OCI-M2 (cell line): ENCODE measurements at regions not wholly inside any gene's neighbourhood (a gene's known extent, or its start where the extent isn't known, plus 50 kb on each side); places are given as distances from the start of the nearest gene placed in this dataset.
"Not testable (repeated sequence)": the region's sequence is repeated elsewhere in the genome, so short reads cannot be mapped to it uniquely, and the experiment has no call there.

Source experiments
- DNase-seq: peaks from one replicate; lab custom pipeline; 2025; ENCODE audit not compliant: unreplicated experiment; lab: John Stamatoyannopoulos, UW

GRCh38 chr5:25458628-25459027 lies 813.9 kb upstream of the CDH10 start:
- DNase-seq, result no peak

GRCh38 chr5:25453500-25453899 lies 808.7 kb upstream of the CDH10 start:
- no peak for DNase-seq

- DNase-seq, result no peak
These were observed 806.5 kb upstream of the CDH10 start for GRCh38 chr5:25451294-25451693.

GRCh38 chr5:25448646-25449045 lies 803.9 kb upstream of the CDH10 start:
- no peak for DNase-seq

- no peak for DNase-seq
These were observed 803.4 kb upstream of the CDH10 start for GRCh38 chr5:25448190-25448621.

DNA sequence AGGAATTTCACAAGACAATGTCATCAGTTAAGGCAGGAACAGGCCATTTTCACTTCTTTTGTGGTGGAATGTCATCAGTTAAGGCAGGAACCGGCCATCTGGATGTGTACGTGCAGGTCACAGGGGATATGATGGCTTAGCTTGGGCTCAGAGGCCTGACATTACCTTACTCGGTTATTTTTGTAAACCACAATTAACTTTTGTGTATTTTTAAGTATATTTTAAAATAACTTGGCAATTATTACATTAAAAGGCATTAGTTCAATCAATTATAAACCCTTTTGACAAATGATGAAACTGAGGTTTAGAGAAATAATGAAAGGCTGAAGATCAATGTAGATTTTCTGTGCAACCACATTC lies 801.3 kb upstream of the CDH10 start:
- DNase-seq, result not testable (repeated sequence)

DNA sequence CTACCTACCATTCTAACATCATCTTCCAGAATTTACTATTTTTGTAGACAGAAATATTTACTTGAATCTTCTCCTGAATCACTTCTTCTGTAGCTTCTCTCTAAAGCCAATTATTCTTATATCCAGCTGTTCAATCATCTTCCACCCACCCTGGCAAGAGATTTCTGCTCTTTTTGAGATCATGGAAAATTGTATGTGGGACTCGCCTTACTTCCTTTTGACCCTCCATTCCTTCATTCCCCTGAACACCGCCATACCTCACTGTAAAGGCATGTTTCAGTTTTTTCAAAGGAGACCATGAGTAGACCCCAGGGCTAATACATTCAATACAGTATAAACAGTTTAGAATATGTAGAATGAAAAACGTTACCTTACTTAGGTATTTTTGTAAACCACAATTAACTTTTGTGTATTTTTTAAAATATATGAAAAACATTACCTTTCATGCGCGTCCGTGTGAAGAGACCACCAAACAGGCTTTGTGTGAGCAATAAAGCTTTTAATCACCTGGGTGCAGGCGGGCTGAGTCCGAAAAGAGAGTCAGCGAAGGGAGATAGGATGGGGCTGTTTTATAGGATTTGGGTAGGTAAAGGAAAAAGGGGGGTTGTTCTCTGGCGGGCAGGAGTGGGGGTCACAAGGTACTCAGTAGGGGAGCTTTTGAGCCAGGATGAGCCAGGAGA lies 800.7 kb upstream of the CDH10 start:
- not testable (repeated sequence) for DNase-seq

DNA sequence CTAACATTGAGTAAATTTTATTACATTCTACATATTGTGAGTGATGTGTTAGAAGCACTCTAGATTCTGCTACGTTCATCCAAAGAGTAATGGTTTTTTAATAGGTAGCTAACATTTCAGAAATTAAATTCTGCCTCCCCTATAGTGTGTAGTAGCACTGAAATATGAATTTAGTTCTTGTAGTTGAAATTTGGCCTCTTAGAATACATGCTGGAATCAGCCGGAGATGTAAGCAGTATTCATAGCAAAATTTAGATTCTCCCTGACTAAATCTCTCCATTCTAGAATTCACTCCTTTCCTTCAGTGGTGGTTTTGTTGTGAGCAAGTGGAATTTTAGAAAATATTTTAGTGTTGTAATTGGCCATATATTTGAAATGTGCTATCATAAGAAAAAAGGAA lies 799.9 kb upstream of the CDH10 start:
- no peak for DNase-seq

- no peak for DNase-seq
These were observed 797.0 kb upstream of the CDH10 start for GRCh38 chr5:25441810-25442209.

DNA sequence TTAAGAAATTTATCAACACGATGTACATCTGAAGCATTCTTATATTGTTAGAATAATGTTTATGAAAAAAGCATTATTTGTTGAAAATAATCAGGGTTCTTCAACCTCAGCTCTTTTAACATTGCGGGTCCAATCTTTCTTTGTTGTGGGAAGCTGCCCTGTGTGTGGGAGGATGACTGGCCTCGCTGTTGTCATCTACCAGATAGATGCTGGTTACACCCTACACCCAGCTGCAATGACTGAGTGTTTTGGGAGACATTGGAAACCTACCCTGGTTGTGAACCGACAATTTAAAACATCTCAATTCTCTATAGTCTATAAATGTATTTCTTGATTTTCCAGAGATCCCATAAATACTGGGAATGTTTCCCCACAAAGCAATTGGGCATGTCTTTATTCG lies 794.2 kb upstream of the CDH10 start:
- DNase-seq, result no peak

- not testable (repeated sequence) for DNase-seq
These were observed 793.6 kb upstream of the CDH10 start for GRCh38 chr5:25438375-25438774.

GRCh38 chr5:25436452-25436851 lies 791.7 kb upstream of the CDH10 start:
- no peak for DNase-seq

GRCh38 chr5:25435882-25436281 lies 791.1 kb upstream of the CDH10 start:
- no peak for DNase-seq

DNA sequence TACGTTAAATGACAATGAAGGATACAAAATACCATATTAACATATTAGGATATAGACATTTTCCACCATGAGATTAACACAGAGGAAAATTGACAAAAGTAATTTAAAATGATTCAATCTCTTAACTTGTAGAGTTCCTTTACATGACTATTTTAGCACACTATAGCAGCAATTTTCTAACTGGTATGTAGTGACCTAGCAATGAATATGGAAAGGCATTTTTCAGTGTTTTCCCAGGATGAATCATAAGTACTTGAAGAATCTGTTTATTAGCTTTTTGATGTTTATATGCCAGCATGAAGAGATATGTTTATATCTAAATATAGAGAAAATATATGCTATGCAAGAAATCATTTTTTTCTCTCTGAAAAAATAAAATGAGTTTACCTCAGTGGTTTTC lies 782.5 kb upstream of the CDH10 start:
- no peak for DNase-seq

DNA sequence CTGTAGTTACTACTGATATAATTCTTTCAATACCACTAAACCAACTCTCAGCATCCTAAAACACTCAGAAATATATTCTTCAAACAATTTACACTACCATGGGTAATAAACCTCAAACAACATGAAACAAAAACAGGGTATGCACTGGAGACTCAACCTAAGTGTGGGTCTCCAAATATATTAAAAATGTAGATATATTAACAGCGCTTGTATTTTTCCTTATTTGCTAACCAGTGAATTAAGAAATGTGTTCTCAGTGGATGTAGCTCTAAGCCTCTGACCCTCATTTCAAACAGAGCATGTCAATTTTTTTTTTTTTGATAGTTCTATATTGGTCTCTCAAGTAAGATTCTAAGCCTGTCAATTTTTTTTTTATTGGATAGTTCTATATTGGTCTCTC lies 778.5 kb upstream of the CDH10 start:
- DNase-seq, result no peak

DNA sequence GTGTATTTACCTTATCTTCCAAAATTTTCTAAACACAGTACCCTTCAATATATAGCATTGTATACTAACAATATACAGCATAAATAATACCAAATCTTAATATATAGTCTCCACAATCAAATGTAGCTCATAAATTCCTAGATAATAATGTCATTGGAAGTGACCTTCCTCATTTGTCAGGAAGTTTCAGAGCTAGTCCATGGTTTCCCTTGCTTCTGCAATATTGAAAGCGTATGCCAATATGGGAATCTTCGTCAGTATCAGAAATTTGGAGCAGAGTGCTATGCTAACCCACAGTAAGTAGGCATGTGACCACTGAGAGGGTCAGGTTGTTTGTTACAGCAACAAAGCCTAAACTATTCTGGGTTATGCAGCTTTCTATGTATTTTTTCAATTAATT lies 774.9 kb upstream of the CDH10 start:
- no peak for DNase-seq

GRCh38 chr5:25418978-25419377 lies 774.2 kb upstream of the CDH10 start:
- DNase-seq, result no peak

DNA sequence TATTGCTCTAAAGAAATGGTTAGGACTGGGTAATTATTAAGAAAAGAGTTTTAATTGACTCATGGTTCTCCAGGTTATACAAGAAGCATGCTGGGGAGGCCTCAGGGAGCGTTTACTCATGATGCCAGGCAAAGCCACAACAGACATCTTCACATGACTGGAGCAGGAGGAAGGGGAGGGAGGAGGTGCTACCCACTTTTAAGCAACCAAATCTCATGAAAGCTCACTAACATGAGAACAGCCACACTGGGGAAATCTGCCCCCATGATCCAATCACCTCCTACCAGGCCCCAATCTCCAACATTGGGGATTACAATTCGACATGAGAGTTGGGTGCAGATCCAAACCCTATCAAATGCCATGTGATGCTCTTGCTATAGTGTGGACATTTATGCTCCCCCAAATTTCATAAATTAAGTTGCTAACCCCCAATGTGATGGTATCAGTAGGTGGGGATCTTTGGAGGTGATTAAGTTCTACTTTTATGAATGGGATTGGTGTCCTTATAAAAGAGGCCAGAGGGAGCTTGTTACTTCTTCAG lies 773.6 kb upstream of the CDH10 start:
- DNase-seq, result no peak

- no peak for DNase-seq
These were observed 772.2 kb upstream of the CDH10 start for GRCh38 chr5:25416960-25417359.

- DNase-seq, result no peak
These were observed 771.2 kb upstream of the CDH10 start for GRCh38 chr5:25415970-25416369.

DNA sequence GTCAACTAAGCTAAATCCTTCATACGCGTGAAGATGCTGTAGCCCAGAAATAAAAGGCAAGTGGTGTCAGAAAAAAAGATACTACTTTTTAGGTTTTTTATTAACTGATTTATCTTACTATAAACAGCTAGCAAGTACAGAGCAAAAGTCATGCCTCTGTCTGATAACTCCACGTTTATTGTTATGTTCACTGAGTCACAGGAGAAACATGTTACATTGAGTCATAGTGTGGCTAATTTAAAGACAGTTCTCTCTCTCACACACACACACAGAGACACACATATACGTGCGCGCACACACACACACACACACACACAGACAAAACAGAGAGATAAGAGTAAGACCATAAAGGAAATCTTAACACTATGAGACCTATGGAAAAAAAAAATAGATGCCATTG lies 770.0 kb upstream of the CDH10 start:
- no peak for DNase-seq

DNA sequence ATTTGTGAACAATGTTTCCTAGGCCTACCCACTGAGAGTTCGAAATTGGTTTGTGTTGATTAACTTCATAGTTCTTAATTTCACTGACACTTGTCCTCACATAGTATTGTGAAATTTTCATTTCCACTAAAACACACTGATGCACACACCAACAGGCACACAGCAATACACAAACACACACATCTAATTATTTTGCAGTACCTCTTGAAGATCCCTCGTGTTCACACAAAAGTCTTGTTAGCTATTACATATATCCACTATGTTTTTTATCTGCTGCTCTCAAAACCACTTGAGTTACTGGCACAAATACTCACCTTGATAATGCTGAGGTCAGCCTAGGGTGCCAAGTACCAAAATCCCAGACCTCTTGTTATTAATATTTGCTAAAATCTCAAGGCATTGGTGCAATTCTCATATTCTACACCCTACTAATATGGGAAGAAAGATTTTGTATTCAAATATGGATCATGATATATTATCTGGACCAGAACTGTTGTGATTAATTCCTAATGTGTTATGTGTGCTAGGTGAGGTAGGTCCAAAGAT lies 767.4 kb upstream of the CDH10 start:
- DNase-seq, result no peak

- not testable (repeated sequence) for DNase-seq
These were observed 762.6 kb upstream of the CDH10 start for GRCh38 chr5:25407365-25407764.
